GM18511 (cell line): ENCODE measurements at regions not wholly inside any gene's neighbourhood (a gene's known extent, or its start where the extent isn't known, plus 50 kb on each side); places are given as distances from the start of the nearest gene placed in this dataset.

Source experiments
- ATAC-seq: cut with Tn5 transposase; IDR thresholded peaks from one replicate; pipeline ENCODE4 v1.9.1; 2021; ENCODE audit warnings: mild to moderate bottlenecking, moderate library complexity; ENCODE audit not compliant: unreplicated experiment

DNA sequence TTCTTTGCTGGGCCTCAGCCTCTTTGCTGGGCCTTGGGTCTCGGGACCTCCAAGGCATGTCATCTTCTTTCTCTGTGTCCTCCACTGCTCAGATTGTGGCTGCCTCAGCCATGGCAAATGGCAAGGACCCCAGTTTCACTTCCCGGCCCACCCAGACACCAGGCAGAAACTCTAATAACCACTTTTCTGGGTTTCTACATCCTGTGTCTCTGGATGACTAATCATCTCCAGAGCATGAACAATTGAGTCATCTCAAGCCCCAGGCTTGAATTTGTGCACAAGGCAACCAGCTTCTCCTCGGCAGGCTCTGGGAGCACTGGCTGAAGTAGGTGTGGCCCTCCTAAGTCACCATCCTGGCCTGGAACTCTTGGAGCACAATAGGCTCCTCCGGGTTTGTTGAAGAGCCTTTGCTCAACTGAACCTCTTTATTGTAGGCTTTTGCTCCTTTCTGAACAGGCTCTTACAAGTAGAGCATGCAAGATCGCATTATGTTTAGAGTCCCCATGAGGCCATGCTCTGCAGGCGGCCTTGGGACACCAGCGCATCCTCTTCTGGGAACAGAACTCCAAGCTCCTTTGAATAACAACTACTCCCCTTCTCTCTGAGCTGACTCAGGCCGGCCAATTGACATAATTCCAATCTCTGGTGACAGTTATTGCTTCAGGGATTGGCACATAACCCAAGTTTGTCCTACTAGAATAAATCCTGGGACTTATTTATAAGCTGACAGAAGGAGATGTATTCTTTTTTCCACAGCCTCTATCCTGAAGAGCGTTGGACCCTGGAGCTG lies 218.1 kb downstream of the WDR11 start:
- ATAC-seq = peak; percentile 92

DNA sequence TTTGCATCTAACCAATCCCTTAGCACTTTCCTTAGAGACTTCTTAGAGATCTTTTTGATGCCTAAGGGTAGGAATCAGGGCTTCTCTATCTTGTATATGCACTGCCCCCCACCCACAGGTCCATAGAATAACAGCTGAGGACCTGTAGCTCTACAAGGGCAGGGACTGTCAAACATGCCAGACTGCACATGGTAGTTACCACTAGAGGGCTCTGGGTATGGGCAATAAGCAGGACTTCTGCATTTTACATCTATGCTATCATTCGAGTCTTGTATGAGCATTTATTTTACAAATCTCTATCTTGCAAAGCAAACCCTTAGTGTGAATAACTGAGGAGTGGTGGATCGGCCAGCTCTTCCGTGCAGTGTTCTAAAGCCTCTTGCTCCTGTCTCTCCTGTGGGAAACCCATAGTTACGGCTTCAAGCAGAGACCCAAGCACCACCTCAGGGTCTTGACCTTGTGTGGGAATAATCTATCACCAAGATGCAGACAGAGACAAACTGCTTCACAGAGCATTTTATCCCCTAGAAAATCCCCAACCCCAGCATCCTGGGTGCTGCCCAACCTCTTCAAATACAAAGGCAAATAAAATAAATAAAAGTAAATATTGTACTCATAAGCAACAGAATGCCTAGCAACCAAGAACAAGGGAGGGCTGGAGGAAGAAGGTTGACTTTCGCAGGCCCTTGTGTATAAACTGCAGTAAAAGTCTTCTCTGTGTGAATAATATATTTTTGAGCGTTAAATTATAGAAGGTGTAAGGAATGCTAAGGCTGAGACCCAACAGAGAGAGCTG lies 219.3 kb downstream of the WDR11 start:
- ATAC-seq = no peak

DNA sequence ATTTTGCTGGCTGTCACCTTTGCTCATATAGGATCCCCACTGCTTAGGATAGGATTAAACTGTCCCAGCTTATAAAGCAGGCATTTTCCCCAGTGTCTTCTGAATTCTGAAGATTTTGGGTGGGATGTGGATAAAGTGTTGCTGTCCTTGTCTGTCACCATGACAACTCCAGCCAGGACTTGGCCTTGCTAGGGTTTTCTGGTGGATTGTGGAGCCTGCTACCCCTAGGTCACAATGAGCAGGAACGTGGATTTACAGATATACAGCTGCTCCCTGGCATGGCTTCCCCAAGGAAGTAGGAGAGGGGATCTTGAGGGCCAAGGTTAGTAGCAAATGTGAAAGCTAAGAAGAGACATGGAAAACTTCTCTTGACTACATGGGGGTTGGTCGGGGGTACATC lies 220.7 kb downstream of the WDR11 start:
- ATAC-seq = no peak

DNA sequence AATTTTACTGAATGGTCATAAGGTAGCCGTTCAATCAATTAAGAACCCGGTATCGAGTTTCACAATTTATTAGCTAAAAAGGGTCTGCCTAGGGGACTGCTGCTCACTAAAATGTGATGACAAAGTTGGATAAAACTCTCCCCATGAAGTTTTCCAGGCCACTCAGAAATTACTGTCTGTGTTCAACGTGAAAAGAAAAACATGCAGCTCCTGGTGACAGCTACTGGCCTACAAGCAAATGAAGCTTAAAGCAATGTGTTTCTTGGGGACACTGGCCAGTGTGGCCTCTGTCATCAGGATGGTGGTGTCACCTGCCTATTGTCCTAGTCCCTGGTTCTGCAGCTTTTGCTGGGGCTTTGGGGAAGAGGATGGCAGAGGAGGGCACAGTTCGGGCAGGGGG lies 222.6 kb downstream of the WDR11 start:
- no peak for ATAC-seq

DNA sequence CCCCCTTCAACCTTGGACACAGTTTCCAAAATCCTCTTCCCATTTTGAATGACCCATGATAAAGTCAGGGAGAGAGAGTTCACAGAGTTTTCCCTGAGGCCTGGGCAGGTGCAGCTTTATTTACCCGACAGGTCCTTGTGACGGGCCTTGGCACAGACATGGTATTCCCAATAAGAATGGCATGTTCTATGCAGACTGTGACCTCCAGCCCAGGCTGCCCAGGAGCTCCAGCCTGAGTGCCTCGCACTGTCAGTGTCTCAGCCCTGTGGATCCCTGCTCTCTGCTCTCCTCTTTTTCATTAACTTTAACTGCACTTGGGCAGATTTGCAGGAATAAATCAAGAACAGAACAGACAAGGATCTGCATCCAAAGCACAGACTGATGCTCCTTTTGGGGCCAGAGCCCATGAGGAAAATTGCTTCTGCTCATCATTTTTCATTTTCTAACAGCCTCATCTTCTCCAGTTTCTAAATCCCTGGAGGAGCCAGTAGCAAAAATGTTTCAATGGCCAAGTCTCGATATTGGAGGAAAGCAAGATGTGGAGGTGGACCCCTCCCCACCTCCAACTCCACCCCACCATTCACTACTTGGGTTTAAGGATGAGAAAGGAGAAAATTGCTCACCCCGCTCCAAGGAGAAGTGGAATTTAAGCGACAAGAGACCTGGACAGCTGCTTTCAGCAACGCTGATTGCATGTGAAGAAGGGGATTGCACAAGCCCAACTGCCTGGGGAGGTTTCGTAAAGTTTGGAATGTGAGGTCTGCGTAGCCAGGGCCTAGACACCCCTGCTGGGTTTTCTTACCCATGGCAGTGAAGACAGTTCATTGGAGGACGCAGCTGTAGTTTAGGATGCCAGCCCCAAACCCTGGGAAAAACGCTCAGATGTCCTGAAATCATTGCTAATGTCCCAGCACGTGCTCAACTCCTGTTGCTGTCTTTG lies 225.9 kb downstream of the WDR11 start:
- no peak for ATAC-seq

DNA sequence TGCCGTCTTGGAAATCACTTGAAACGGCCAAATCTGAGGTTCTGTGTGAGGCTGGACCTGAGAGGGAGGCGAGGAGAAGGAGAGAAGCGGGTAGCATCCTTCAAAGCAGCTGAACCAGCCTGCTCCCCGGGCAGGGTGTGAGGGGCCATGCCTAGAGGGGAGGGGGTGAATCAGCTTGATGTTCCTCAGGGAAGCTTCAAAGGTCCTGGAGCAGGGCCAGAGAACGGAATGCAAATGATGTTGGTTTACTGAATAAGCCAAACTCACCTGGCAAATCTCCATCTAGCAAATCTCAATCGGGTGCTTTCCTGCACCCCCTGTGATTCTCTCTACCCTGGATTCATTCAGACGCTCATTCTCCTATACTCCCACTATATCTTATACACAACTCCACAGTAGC lies 226.9 kb downstream of the WDR11 start:
- ATAC-seq = no peak

DNA sequence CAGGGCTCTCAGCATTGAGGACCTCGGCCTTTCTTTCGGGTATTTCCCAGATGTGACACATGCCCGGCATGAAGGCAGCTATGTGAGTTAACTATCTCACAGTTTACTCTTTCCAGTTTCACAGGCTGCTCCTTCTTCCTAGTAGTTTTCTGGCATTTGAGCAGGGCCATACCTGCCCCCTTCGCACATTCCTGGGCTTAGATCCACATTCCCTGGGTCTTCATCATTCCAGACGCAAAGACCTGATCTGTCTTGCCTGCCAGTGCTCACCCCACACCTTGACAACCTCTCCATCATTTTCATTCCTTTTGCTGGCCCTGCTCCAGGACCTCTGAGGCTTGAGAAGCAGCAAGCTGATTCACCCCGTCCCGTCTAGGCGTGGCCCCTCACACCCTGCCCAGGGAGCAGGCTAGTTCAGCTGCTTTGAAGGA lies 227.5 kb downstream of the WDR11 start:
- ATAC-seq = no peak

DNA sequence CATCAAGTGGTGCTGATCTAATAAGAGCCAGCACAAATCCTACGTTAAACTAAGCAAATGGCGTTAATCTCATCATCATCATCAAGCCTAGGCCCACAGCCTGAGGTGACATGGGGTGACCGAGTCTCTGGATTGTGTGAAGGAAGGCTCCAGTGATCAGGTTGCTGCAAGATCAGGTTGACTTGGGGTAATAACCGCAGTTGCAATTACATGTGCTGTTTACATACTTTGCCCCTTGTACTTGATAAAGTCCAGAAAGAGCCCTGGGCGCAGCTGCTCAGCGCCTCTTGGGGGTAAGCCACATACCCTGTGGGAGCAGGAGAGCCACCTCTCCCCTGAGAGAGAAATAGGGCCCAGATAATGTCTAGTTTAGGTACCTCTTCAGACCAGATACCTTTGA lies 228.1 kb downstream of the WDR11 start:
- ATAC-seq = no peak

DNA sequence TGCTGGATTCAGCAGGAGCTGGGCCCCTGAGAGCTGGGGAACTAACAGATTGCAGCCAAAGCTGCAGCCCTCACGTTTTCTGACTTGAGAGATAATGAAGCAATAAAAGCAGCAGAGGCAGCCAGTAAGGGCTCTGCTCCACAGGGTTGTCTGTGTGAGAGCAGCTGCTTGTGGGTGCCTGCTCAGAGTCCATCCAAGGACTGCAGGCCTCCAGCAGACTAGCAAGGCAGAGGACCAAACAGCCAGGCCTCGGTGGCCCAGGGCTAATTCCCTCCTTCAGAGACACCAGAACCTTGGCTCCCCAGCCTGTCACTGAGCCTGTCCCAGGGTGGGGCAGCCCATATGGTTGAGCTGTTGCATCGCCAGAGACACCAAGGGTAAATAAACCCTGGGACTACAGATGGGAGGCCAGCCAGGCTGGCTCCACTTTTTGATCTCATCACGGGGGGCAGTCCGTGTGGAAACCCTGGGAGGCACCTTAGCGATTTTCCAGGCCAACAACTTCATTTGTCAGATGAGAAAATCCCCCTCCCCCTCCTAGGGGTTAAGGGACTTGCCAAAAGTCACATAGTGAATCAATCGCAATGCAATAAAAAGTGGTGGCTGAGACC lies 229.2 kb downstream of the WDR11 start:
- ATAC-seq = no peak

DNA sequence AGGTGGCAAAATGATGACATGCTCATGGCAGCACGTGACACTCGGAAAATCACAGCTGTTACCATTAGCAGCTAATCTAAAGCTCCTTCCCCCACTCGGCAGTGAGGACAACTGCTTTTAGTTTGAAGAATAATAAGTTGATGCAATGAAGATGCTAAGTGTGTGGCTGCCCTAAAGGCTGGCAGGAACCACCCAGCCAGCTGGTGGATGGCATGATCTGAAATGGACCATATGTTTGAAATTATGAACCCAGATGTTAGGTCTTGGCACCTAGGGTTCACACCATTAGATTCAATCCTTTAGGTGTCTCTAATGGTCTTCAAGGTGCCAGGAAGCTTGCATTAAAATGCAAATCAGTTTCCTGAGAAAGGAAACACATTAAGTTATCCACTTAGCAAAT lies 230.1 kb downstream of the WDR11 start:
- ATAC-seq = no peak

DNA sequence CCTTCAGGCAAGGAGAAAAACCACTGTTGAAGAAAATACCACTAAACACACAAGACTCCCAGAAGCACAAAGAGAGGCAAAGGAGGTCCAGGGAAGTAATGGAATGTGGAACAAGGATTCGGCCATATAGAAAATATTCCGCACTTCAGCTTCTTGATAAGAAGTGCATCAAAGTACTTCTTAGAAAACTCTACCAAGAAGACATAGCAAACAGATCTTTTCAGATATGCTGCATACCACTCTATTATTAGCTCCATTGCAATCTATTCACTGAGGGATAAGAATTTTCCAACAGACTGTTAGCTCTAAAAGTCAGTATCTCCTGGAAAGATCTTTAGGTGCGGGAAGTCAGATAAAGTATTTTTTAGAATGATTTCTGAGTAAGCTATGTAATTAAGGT lies 231.8 kb downstream of the WDR11 start:
- ATAC-seq = no peak

DNA sequence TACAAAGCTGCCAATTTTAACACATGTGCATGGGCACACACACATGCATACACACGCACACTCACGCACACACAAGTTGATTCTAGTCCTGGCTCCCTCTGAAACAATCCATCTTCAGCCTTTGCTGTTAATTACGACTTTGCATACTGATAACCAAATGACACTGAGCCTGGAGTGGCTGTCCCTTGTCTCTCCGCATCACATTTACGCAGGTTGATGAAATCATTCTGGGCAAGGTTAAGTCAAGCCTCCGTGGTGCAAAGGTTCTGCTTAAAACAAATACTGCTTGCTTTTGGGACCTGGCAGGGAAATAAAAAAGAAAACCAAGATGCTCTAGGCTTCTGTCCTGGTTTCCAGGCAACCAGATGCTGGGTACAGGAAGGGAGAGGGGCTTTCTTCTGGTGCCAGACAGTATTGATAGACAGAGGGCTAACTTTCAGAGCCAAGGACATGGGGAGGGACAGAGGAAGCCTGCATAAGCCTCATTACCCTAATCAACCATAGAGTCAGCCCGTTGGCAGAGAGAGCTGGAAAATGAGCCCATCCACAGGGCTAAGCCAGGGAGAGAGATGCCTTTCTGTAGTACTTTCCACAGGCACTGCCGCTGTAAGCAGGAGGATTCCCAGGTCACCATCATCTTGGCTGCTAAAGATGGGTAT lies 233.0 kb downstream of the WDR11 start:
- no peak for ATAC-seq

DNA sequence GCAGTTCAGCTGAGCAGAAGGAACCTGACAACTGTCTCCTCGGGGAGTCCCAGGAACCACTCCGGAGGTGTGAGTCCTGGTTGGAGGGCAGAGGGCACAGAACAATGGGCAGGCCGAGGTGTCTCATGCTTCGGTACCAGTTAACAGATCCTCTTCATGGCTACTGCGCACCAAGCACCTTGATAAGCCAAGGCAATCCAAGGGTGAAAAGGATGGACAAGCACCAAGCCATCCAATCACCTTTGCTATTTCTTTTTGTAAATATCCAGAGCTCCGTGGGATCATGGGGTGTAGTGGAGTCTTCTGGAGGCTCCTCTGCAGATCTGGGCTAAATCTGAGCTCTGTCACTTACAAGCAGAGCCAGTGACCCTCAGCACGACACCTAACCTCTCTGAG lies 233.5 kb downstream of the WDR11 start:
- no peak for ATAC-seq

DNA sequence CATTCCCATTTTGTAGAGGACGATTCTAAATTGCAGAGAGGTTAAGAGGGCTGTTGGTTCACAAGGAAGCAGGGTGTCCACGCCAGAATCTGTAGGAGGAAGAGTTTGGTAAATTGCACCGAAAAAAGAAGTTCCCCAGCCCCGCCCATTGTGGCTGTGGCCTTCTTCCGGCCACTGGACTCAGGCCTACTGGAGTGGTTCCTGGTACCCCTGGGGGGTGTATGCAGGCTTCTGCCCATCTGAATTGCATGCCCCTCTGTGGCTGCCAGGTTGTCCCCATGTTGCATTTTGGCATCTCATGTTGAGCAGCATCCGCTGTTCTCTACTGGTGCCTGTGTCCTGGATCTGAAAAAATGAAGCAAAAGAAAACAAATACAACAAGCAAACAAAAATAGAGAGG lies 234.2 kb downstream of the WDR11 start:
- no peak for ATAC-seq

DNA sequence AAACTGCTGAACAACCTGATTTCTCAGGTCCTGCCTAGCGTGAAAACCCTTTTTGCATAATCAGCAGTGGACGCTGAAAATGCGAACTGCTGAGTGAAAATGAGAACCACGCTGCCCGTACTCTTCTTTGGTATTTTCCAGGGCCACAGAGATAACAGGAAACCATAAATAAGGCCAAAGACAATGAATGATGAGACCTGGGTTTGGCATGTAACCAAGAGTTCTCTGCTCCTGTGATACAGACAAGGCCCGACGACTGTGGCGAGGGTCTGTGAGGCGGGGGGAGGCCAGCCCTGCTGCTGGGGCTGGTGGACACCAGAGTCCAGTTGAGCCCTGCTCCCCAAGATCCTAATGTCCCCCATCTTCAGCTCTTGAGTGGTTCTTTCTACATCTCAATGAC lies 236.0 kb downstream of the WDR11 start:
- ATAC-seq = no peak

DNA sequence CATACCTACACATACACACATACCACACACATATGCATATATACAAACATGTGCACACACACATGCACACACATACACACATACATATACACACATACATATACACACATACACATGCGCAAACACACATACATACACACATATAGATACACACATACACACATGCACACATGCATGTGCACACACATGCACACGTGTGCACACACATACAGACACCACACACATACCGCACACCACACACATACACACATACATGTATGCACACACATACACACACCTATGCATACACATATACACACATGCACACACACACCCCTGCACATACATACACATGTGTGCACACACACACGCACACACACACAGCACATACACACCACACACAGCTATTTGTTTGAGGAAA lies 236.5 kb downstream of the WDR11 start:
- no peak for ATAC-seq

DNA sequence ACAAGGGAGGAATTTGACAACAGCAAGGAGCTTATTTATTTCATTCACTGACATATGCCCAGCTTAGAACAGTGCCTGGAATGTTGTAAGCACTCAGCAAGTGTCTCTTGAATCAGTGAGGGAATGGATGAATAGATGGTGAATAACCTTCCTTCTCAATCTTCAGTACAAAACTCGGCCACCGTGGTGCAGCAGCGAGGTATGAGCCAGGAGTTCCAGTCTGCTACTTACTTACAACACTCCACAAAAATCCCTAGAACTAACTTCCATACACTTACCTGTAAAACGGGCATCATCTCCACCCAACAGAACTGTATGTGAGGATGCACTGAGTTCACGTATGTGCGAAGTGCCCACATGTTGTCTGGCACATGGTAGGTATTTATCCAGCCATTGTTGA lies 237.4 kb downstream of the WDR11 start:
- no peak for ATAC-seq

DNA sequence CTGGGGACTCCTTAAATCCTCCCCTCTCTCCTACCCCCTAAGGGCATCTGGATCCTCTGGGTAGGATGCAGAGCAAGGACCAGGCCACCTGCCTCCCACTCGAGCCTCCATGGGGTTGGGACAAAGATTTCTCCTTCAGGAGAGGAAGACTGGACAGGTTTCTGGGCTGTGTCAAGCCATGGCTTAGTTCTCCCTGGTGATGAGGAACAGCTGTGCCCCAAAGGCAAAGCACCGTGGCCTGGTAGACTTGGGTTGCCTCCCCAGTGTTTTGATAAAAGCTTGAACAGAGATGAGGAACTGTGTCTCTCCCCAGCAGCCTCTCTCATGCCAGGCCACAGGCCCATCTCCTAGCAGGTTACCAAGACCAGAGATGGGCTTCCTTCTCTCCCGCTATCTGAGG lies 238.3 kb downstream of the WDR11 start:
- no peak for ATAC-seq

DNA sequence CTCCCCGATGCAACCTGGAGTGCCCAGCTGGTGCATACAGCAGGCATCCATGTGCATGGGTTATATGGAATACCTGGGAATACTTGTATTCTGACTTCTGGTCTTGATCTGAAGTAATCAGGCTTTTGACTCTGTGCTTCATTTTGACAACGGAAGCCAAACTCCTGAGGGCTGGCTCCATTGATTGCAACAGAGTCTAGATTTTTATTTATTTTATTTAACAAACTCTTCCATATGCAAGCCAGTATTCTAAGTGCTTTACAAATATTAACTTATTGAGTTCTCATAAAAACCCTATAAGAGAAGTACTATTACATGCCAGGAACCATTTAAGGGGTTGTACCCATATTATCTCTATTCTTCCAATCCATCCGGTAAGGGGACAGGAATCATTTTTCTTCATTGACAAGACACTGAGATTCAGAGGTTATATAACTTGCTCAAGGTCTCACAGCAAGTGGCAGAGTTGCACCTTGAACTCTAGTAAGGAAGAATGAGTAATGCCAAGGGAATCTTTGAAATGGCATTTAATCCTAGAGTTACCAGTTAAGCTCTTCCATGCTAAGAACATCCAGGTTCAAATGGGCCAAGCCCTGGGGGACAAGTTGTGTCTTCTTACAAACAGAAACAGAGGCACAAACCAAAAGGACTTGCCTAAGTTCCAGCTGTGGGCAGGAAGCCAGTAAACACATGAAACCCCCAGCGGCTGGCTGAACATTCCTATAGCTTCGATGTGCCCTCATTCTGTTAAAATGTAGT lies 241.0 kb downstream of the WDR11 start:
- ATAC-seq = no peak

DNA sequence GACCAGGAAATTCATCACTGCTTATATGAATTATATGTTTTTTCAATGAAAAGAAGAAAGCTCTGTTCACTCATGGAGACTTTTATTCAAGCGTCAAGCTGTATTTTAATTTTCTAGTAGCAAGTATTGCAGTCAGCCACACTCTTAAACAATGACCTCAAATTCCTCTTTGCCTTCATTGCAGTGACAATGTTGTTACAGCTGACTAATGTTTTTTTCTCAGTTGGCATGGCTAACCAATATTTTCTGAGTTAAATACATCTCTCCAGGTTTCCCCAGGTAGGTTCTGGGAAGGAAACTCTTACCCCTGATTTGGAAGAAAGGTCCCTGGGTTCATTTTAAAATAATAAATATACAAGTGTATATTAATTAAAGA lies 241.5 kb downstream of the WDR11 start:
- ATAC-seq = no peak
